GM12891 (cell line): ENCODE measurements at regions not wholly inside any gene's neighbourhood (a gene's known extent, or its start where the extent isn't known, plus 50 kb on each side); places are given as distances from the start of the nearest gene placed in this dataset.

Experiments used
- PAX5 ChIP-seq: IDR thresholded peaks from 2 replicates; pipeline ENCODE4 v1.6.1; 2011; ENCODE audit warnings: low read length, moderate library complexity, mild to moderate bottlenecking; ENCODE audit not compliant: insufficient read depth, severe bottlenecking
- POLR2A ChIP-seq: IDR thresholded peaks from 2 replicates; pipeline ENCODE4 v1.6.1; 2011; ENCODE audit warnings: low read depth, low read length, control low read depth
- POLR2AphosphoS5 ChIP-seq: IDR thresholded peaks from 2 replicates; pipeline ENCODE4 v1.6.1; 2011; ENCODE audit warnings: low read depth, low read length, control low read depth
- POU2F2 ChIP-seq: IDR thresholded peaks from 2 replicates; pipeline ENCODE4 v1.6.1; 2011; ENCODE audit warnings: low read depth, mild to moderate bottlenecking, control low read depth, low read length, moderate library complexity
- SPI1 ChIP-seq: IDR thresholded peaks from 2 replicates; pipeline ENCODE4 v1.6.1; 2011; ENCODE audit warnings: low read depth, low read length, control low read depth
- TAF1 ChIP-seq: IDR thresholded peaks from 2 replicates; pipeline ENCODE4 v1.6.1; 2011; ENCODE audit warnings: low read depth, low read length, control low read depth

DNA sequence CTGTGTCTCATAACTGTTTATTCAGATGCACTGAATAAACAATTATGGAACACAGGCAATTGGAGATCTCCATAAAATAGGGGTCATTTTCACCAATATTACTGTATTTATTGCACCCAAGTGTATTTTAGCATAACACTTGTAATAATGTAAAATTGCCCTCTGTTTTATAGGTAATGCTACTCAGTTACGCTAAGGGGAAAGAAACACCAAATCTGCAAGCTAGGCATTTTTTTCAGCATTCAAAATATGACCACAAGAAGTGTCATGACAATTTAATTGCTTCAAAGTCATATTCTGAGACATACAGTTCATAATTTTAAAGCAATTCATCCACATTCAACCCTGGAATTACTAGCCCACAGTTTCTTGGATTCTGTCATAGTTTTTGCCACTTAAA, 643.2 kb upstream of the NOX3 start:
- TF ChIP-seq POLR2A, result no peak
- no peak for TF ChIP-seq TAF1
- TF ChIP-seq POLR2AphosphoS5, result no peak
- no peak for TF ChIP-seq SPI1
- no peak for TF ChIP-seq POU2F2
- TF ChIP-seq PAX5, result no peak
